HG03159 (cell line): ENCODE measurements at regions not wholly inside any gene's neighbourhood (a gene's known extent, or its start where the extent isn't known, plus 50 kb on each side); places are given as distances from the start of the nearest gene placed in this dataset.

ENCODE experiments used
- ATAC-seq: cut with Tn5 transposase; IDR thresholded peaks from one replicate; pipeline ENCODE4 v1.9.1; 2021; ENCODE audit warnings: mild to moderate bottlenecking, moderate library complexity; ENCODE audit not compliant: unreplicated experiment

DNA sequence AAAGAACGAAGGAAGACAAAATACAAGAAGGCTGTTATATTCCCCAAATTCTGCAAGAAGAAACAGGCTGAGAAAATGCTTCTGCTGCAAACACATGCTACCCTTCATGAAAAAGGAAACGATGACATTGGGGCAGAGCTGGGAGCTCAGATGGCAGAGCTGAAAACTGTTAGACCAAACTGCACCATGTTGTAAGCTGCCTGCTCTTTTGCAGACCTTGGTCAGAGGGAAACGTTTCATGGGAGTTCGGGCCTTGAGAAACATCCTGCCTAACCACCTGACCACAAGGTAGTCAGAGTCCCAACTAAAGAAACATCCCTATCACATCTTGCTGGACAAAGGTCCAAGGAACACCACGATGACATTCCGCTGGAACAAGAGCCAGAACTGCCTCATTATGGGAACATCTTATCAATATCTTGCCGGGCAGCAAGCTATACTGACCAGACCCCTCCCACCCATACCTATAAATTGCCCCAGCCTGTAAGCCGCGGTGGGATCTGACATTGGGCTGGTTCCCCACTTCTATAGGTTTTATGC is 110.7 kb upstream of the CTSC start:
- no peak for ATAC-seq

GRCh38 chr11:88447281-88447680 is 109.7 kb upstream of the CTSC start:
- no peak for ATAC-seq

GRCh38 chr11:88439356-88439755 is 101.8 kb upstream of the CTSC start:
- ATAC-seq, result no peak

- ATAC-seq, result no peak
Observed at GRCh38 chr11:88438721-88439120, 101.2 kb upstream of the CTSC start.

DNA sequence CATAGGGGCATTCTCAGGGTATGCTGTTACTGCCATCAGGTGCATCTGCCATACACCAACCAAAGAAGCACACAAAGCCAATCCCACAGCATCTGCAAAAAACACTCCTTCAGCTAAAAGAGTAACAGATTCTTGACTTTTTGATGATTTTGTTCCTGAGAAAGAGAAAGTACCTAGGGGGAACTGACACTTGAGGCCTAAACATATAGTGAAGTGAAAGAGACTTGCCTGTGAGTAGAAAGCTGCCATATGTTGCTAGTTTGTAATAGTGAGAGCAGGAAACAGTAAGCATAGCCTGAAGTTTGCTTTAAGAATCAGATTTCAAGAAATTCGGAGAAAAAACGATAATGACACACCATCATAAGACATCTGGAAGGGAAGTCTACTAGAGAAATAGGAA is 97.9 kb upstream of the CTSC start:
- peak; percentile 99 for ATAC-seq

GRCh38 chr11:88434333-88434976 is 96.9 kb upstream of the CTSC start:
- peak; percentile 1 for ATAC-seq

- no peak for ATAC-seq
Observed at GRCh38 chr11:88433536-88434230, 96.1 kb upstream of the CTSC start.

DNA sequence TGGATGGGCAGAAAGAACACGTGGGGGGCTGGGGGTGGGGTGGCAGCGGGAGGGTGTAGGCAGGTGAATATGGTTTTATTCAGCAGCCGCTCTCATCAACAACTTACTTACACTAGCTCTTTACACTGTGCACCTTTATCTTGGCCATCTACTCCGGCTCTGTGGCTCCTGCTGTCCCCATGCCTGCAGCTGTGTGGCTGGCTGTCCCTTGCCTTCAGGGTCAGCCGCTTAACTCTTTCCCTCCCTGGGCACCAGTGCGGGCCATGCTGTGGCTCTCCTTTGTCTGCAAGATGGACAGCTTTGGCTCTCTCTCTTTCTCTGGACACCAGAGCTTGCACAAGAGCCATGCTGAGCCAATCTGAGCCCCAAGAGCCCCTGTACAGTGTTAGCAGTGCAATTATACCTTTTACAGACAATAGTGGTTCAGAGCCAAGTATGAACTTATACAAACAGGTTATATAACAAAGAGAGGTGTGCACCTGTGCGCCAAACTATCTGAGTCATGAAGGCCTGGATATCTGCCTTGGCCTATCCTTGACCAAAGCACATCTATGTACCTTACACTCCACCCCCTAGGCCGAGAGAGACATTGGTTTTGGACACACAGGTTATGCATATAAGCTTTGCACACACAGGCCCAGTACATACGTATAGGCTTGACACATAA is 94.3 kb upstream of the CTSC start:
- no peak for ATAC-seq

DNA sequence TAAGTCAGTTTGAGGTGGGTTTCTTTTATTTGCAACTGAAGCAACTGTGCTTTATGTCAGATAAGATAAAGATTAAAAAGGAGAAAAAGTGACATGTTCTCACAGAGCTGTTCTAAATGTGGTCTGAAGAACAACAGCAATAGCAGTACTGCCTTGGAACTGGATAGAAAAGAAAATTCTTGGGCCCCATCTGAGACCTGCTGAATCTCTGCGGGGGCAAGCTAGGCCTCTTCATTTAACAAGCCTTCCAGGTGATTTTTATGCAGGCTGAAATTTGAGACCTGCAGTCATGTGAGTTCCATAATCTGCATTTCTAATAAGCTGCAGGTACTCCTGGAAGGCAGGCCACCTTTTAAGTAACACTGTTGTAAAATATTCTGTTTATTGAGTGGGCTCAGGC is 91.4 kb upstream of the CTSC start:
- ATAC-seq, result no peak

DNA sequence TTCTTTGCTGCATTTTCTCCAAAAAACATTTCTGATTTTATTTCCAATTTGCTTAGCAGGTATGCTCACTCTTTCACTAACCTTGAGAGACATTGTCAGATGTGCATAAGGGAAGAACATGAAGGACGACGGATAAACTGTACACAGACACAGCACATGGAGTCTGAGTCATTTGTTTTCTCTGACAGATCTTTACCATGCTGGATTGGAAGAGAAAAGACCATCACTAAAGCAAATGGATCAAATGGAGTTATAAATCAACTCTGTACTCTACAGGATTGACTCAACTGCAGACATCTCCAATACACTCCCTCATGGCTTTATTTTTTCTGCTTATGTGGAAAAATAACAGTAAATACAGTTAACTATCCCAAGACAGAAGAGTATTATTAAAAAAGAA is 90.2 kb upstream of the CTSC start:
- ATAC-seq, result no peak

DNA sequence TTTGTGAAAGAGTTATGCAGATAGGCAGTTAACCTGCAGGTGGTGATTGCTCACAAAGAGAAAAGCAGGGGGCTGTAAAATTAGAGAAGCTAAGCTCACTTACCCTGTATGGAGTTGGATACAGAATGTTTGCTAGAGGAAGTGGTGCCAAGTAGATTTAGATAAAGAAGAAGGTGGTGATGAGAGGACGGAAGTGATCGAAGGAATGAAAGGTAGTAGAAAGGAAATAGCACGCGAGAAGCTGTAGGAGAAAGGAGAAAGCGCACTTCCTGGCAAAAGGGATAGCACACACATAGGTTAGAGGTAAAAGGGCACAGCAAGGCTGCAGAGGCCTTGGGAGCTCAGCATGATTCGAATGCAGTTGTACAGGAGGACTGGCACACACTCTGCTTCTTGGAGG is 87.3 kb upstream of the CTSC start:
- no peak for ATAC-seq

DNA sequence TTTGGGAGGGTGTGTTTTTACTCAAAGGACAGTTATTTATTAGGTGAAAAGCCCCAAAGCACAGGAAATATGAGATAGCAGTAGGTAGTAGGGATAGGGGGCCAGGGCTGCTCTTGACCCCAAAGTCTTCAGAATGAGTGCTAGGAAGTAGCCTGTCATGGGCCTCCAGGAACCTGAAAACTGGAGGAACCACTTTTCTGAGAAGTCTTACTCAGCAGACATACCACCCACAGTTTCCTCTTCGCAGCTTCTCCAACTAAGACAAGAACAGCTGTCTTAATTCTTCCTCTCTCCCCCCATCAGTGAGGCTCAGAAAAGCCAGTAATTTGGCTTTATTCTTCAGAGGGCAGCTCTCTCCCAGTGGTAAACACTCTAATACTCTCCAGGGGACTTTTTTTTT is 84.0 kb upstream of the CTSC start:
- peak; percentile 57 for ATAC-seq

GRCh38 chr11:88420165-88420791 is 82.7 kb upstream of the CTSC start:
- ATAC-seq, result no peak

DNA sequence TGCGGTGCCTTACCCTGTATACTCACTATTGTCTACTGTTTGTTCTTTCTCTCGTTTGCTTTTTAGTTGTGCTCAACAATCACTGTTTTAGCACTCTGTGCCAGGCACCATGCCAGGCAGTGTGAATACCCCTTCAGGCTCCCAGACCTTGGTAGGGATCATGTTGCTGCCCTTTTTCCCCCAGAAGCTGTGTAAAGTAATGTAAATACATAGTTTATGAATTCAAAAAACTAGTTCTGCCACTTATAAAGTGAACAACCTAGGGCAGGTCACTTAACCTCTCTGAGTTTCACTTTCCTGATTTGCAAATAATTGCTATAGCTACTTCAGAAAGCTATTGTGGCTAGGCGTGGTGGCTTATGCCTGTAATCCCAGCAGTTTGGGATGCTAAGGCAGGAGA is 81.0 kb upstream of the CTSC start:
- no peak for ATAC-seq

DNA sequence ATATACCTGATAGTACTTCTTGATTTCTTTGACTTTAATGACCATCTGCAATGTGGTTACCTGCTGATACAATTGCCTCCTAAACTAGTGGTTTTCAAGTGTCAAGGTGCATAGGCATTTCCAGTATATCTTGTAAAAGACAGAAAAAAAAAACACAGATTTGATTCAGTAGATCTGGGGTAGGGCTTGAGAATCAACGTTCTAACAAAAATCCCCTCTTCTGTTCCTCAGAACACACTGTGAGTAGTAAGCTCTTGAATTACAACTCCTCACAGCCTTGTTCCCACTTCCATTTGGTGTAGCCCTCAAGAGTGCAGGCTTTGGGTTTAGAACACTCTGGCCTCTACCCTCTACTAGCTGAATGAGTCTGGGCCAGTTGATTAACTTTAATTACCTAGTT is 78.0 kb upstream of the CTSC start:
- no peak for ATAC-seq

DNA sequence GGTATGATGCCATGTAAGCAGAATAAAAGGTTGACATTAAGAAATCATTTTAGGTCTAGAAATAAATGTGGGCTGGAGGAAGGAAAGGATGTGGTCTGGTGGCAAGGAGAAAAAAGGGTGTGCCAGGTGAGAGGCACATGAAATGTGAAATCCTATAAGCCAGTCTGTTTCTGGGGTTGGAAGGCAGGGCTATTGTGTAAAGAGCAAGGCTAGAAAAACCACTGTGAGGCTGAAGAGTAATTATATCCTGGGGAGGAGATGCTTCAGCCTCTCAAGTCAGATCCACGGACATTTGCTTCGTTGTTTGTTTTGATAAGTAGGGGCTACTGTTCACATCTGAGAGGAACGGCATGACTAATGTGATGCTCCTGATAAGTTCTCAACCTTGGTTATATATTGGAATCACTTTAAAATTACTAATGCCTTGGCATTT is 77.5 kb upstream of the CTSC start:
- ATAC-seq, result no peak

GRCh38 chr11:88414385-88414861 is 76.9 kb upstream of the CTSC start:
- ATAC-seq, result no peak

DNA sequence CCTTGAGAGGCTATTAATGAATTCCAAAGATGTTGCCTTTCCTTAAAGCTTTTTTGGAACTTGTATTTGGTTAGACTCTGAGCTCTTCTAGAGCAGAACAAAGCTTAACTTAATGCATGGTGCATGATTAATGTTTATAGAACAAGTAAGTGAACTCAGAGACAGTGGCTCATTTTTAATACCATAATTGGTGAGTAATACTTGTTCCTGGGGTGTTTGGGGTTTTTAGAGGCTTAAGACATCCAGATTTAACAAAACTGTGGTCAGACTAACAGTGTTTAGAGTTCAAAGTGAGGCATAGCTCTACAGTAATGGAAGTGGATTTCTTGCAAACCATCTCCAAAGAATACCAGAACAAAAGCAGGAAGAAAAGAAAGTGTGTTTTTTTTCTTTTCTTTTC is 73.7 kb upstream of the CTSC start:
- ATAC-seq, result no peak

- ATAC-seq, result no peak
Observed at GRCh38 chr11:88410656-88411055, 73.1 kb upstream of the CTSC start.

DNA sequence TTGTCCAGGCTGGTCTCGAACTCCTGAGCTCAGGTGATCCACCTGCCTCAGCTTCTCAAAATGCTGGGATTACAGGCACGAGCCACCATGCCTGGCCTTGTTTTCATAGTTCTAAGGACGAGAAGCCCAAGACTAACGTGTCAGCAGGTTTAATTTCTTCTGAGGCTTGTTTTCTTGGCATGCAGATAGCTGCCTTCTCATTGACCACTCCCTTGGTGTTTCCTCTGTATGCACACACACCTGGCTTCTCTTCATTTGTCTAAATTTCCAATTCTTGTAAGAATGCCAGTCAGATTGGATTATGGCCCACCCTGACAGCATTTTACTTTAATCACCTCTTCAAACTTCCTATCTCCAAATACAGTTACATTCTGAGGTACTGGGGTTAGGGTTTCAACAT is 72.5 kb upstream of the CTSC start:
- no peak for ATAC-seq

GRCh38 chr11:88406876-88407275 is 69.3 kb upstream of the CTSC start:
- no peak for ATAC-seq
